GM18861 (cell line): ENCODE measurements at regions not wholly inside any gene's neighbourhood (a gene's known extent, or its start where the extent isn't known, plus 50 kb on each side); places are given as distances from the start of the nearest gene placed in this dataset.
A peak's percentile ranks its signal among the peaks of the same experiment; 100 is the strongest.
"Not testable (repeated sequence)": the region's sequence is repeated elsewhere in the genome, so short reads cannot be mapped to it uniquely, and the experiment has no call there.

Source experiments
- ATAC-seq: cut with Tn5 transposase; IDR thresholded peaks from one replicate; pipeline ENCODE4 v1.9.1; 2021; ENCODE audit not compliant: unreplicated experiment

DNA sequence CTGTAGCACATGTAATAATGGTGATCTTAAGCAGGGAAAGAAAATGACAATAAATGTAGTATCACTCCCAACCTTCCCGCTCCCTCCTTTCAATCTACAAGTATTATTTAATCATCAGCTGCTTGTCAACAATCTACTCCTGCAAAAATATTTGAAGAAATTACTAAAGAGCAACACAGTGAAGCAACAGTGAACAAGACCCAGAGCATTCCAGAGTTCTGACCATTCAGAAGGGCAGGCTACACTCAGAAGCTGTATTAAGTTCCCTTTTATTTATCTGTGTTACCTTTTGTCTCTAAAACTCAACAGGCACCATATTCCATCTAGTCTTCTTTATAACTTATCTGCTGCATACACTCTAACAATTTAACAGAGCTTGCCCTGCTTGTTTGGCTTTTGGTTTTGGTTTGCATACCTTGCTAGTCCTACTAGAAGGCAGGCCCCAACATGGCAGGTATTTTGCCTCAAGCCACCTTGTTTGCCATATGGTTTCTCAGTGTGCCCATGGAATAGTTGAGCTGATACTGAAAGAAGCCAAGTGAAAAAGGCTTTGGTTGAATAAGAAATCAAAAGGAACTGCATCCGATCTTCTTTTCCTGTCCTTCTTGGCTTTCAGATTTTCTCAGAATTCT lies 253.9 kb downstream of the CEMIP2 start:
- ATAC-seq, result no peak

DNA sequence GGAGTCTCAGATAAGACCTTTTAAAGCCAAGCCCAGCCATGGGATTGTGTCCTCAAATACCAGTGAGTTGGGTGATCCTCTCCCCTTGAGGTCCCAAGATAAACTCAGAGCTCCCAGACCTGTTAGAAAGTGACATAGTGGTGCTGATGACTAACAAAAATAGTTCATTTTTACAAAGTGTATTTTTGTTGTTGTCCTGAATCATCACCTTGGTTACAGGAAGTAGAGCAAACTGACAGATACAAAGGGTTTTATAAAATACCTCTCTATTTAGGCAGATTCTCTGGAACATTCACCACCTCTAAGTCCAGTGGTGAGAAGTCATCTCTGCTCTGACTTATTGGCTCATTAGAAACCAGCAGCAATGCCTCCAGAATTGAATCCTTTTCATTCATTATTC lies 259.3 kb downstream of the CEMIP2 start:
- no peak for ATAC-seq

DNA sequence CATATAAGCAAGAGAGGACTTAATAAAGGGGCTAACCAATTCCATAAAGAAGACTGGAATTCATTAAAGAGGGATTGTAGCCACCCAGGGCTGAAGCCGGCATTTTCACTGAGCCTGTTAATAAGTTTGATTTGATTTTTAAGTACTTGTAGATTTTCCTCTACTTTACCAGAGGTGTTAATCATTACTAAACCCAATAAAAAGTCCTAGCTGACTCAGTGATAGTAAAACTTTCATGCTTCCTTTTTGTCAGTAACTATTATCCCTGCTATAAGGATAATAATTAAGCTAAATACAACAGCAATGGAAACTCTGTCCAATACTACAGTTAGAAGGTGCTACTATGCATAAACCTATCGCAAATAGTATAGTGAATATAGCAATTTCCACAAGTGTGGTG lies 260.2 kb downstream of the CEMIP2 start:
- ATAC-seq, result not testable (repeated sequence)

DNA sequence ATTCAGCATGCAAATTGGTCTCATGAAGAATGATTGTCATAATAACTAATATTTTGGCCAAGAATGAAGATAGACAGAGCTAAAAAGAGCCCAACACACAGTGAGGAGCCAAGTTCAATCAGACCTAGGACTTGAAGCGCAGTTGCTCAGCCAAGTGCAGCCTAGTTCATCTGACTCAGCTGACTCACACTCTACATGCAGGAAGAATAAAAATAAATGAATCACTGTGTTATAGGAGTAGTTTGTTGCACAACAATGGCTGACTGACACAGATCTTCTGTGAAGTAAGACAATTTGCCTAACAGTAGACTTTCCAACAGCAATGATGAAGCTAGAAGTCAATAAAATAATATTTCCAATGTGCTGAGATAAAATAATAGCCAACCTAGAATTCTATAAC lies 261.5 kb downstream of the CEMIP2 start:
- no peak for ATAC-seq

DNA sequence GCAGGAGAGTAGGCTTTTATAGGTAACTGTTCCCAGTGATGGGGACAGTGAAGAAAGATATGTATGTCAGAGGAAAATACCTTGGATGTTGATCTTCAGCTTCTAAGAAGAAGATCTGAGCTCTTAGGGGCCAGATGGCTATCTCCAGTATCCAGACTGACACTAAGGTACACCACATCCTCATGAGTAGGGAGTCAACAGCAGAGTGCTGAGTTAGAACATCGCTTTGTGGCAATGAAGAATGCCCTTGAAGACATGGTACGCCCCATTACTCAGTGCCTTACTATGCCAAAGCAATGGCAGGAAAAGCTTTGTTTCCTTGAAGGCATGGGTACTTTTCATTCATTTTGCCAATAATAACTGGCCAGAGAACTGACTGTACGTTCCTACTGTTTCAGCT lies 263.7 kb downstream of the CEMIP2 start:
- ATAC-seq, result no peak

DNA sequence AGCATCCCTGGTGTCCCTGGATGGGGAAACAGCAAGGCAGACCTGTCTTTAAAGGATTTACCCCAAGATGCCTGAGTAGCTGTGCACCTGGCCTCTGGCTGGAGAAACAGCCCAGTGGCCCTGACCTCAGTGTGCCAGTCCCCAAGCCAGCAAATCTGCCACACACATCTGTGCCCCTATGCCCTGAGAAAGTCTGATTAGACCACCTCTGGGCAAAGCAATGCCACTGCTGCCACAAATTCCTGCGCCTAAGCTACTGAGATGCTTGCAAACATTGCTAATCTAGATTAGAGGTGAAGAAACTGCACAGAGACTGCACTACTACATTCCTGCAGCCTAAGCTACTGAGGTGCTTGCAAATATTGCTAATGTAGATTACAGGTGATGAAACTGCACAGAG lies 269.6 kb downstream of the CEMIP2 start:
- ATAC-seq, result no peak

DNA sequence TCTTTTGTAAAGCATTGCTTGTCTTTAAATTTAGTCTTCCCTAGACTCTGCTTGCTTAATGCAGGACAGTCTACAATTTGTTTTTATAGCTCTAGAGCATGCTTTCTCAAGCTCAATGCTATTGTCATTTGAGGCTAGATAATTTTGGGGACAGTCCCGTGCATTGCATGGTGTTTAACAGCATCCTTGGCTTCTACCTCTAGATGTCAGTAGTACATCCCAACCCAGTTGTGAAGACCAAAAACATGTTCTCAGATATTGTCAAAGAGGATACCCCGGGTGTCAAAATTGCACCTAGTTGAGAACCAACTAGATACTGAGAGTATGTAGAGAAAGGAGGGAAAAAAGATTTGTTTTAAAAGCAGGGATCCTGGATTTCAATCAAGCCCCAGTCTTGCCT lies 277.5 kb downstream of the CEMIP2 start:
- ATAC-seq, result peak; percentile 77

DNA sequence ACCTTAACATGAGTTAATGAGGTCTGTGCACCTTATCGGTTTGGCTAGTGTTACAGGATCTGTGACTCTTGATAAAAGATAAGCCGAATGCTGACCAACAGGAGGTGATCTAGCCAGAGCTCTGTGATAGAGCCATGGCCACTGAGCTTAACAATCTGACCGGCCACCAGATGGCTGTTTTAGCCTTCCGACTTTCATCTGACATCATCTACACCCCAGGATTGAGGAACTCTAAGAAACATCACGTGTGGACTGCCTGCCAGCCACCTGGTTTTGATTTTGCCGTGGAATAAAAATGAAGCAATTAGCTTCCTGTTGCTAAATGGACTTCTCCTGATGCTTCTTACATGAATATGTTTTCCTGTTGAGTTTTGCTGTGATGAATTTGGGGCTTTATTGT lies 281.3 kb downstream of the CEMIP2 start:
- no peak for ATAC-seq

DNA sequence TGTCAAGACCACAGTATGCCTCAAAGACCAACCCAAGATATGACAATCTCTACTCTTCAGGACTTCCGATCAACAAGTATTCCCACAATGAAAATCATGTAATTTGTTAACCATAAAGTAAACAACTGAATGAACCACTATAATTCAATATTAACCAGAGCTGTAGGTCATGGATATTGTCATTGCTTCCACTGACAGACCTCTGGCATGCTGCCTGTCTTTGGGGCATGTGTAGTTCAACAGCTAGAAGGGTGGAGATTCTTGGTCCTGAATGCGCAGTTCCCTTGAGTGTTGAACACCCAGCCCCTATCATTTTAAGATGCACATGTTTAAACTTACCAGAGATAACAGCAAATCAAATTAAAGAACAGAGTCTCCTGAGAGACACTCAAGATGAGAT lies 283.0 kb downstream of the CEMIP2 start:
- ATAC-seq, result no peak

DNA sequence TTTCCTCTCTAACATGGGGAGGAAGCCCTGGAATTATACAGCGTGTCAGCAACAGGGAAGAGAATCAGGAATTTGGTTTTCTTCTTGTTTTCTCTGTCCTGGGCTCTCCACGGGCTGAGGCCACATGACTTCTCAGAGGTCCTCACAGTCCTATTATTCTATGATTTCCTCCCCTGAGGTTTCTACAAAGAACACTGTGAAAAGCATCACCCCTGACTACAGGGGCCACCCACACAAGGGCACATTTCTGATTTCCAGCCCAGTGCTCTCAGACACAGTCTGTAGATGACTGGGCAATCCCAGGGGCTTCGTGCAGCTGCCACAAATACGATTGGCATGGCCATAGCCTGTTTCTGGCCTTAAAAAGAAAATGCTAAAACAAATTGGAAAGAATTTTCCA lies 284.9 kb downstream of the CEMIP2 start:
- ATAC-seq, result no peak

DNA sequence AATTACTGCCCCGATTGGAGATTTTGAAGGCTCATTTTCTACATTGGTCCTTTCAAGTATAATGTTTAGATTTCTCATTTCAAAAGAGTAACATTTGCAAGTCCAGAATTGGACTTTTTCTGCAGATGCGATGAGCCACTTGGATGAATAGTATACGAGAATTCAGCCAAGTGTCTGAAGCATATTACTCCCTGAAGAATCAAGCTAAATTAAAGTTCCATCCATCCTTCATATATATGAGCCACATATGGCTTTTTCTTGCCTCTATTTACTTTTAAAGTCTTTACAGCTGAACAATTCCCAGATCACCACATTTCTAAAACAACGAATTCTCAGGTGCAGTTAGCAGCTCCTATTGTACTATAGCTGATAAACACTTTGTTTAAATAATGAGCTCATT lies 288.7 kb downstream of the CEMIP2 start:
- ATAC-seq, result no peak

DNA sequence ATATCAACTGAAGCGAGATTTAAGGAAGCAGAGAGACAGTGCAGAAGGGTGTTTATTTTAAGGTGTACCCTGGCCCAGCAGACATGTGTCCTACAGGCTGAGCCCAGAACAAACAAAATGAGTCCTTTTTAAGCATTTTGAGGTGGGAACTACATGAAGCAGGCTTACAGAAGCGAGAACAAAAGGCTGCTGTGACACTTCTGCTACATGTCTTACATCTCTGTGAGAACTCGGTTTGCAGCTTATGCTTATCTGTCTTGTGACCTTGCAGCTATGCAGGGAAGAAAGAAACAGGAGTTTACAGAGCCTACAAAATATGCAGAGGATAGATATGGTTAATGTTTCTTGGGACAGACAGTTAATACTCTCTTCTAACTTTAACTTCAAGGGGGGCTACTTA lies 295.9 kb downstream of the CEMIP2 start:
- no peak for ATAC-seq

DNA sequence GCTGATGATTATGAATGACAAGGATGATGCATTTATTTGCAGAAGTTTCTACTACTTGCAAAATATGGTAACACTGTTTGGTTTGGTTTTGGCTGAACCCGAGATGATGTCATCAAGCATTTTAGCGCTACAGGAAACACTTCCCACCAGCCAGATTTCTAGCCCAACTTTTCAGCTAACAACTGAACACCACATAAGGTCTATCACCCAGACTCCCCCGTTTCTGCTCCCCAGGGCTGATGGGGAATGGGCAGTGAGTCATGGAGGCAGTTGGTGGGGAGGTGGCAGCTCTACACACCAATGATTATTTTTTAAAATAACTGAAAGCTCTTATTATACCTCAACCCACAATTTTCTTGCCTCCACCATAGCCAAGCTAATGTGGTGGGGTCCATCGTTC lies 302.9 kb downstream of the CEMIP2 start:
- ATAC-seq, result no peak

DNA sequence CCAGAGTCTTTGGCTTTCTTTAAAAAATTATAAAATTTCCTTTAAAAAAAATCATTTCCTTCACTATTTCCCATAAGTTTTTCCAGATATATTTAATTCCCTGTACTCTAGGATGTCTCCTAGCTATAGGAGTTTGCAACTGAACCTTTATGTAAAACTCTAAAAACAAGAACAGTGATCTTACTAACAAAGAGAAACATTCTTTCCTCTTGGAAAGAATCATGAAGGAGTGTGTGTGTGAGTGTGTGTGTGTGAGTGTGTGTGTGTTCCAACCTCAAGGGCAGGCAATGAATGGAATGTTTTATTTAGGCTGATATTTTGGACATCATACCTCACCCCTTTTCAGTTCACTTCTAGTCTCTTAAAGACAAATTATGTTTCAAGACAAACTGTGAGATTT lies 309.2 kb downstream of the CEMIP2 start:
- ATAC-seq, result no peak

DNA sequence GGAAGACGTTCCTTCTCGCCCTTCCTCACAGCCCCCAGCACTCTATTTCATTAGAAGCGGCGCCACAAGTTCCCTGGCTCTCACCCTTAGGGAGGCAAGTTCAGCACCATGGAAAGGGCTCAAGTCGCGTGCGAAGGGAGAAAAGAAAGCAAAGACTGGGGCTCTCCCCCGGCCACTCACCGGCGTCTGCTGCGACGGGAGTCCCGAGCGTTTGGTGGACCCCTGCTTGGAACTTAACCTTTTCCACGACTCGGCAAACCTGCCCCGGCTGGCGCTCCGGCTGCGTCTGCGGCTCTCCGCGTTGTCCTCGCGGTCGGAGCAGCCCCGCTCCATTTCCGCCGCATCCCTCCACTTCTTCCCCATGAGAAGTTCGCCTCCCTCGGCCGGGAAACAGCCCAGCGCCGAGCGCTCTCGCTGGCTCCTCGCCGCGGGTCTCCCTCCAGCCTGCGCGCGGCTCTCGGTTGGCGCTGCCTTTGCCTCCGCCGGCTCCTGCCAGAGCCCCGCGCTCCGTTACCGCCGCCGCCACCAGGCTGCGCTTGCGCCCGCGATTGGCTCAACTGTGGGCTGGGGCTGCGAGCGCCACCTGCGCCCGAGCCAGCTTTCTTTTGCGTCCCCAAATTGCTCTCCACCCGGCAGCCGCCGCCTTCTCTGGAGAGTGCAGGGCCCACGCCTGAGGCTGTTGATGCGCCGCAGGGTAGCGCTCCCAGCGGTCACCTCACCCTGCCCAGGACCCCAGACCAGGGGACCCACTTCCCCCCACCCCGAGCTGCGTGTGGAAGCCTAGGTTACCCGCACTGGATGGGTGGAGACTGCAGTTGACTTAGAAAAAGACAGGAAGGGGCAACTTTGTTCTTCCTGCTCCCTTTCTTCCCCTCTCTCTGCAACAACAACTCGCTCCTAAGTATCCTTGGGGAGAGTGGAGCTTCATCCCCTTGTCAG lies 321.6 kb downstream of the CEMIP2 start:
- ATAC-seq, result peak; percentile 64

DNA sequence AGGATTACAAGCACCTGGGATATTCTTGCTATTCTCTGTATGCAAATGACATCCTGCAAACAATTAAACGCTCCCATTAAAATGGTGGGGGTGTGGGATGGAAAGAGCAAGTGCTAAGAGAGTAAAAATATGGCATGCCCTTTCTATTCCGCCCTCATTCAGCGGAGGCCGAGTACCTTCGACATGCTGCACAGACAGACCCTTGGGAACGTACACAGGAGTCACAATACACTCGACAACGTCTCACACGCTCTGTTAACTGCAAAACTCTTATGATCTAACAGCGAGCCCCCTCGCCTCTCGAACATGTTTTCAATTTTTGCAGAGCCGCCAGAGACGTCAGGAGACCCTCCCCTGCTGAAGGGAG lies 322.2 kb downstream of the CEMIP2 start:
- no peak for ATAC-seq

DNA sequence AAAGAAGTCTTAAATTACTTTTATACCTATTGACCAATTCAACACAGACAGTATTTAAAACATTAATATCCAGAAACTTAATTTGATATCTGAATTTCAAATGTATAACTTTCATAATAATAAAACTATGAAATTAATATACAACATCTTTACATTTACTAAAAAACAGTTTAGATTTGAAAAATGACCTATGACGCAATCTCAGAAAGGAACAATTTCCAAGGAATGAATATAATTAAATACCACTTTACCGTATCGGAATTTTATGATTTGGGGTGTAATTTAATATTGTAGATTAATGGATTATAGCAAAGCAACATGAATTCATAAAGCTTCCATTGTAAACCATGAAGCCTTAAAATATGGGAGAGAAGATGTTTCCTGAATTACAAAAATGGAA lies 321.5 kb upstream of the TRPM3 start:
- ATAC-seq, result no peak

DNA sequence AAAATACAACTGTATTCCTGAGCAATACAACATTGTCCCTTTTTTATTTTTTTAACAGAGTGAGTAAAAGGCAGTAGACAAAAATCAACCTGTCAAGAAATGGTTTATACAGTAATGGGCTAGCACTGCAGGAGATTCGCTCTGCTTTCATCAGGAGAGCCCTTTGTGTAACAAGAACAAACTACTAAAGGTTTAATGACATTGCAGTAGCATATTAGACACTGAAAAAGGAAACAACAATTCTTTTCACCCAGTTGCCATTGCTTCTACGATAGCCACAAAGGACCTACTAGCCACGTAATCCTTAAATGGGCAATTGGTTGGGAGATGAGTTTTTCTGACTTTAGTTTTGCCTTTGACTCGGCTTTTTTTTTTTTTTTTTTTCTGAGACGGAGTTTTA lies 319.8 kb upstream of the TRPM3 start:
- no peak for ATAC-seq

DNA sequence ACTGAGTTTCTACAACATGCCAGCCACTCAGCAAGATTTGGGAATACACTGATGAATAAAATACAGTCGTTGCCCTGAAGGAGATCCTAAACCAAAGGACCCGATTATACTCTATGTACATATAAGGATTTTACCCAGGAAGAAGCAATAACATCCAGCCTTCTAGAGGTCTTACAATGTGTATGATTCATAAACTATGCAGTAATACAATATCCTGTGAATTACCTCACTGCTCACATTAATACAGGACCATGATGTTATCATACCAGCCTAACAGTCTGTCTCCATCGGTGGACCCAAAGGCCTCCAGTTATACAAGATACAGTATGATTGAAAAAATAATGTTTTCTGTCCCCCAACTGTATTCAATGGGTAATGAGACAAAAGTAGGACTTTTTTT lies 310.5 kb upstream of the TRPM3 start:
- ATAC-seq, result no peak

DNA sequence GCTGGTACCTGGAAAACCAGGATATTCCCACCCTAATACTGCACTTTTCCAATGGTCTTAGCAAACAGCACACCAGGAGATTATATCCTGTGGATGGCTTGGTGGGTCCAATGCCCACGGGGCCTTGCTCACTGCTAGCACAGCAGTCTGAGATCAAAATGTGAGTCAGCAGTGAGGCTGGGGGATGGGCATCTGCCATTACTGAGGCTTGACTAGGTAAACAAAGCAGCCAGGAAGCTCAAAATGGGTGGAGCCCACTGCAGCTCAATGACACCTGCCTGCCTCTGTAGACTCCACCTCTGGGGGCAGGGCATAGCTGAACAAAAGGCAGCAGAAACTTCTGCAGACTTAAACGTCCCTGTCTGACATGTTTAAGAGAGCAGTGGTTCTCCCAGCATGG lies 285.9 kb upstream of the TRPM3 start:
- ATAC-seq, result not testable (repeated sequence)

DNA sequence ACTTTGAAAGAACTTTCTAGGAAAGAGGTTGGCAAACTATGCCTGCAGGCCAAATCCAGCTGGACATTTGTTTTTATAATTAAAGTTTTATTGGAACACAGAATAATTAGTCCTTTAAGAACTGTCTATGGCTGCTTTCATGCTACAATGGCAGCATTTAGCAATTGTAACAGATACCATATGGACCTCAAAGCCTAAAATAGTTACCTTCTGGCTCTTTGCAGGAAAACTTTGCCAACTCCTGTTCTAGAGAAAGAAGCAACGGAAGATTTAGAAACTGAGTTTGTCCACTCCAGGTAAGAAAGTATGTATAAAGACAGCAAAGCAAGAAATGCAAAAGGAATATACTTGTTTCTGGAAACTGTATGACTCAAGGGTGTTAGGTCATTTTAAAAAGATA lies 281.7 kb upstream of the TRPM3 start:
- ATAC-seq, result no peak

DNA sequence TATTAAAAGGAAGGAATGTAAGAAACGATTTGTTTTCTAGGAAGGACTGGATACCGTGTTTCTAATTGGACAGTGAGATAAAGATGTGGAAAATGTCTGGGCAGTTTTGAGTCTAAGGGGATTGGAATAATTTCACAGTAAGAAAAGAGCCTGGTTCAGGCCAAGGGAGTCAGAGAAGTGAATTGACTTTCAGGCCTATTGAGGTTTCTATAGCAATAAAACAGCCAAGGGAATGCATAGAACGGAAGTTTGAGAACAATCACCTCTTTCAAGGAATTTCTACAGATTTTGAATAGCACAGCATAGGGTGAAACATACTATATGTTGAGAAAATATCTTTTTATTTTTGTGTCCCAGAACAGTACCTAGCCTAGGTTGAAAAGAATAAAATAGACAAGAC lies 271.6 kb upstream of the TRPM3 start:
- ATAC-seq, result no peak

DNA sequence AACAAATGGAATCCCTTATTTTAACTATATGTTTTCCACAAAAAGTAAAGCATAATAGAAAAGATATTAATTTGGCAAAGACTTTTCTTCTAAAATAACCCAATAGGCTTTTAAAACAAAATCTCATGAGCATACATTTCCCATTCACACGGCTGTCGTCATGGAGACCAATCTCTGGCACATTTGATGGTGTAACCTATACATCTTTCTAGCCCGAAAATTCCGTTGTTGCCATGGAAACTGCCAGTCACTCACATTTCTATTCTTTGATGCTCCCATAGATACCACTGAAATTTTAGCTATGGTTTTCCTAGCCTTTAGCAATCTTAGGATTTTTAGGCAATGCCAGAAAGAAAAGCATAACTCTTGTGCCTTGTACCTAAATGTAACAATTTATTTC lies 262.9 kb upstream of the TRPM3 start:
- ATAC-seq, result no peak
